ENCODE measurements at regions not wholly inside any gene's neighbourhood (a gene's known extent, or its start where the extent isn't known, plus 50 kb on each side); places are given as distances from the start of the nearest gene placed in this dataset.

DNA sequence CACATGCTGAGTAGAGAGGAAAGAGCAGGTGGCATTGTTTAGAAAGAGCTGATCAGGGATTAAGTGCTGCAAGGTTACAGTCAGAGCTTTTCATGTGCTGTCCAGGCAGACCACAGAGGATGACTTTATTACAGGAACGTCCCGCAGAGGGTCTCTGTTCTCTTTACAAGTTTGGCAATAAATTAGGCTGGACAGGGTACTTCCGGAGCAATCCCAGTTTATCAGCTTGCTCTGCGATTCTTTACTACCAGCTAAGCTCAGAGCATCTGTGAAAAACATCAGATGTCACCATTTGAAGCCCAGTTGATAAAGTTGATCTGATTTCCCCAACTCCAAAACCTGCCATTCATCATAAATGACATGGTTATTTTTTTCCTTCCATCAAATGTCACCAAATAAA is 633.1 kb downstream of the NLGN4X start:
- TF ChIP-seq, protein P1, sequence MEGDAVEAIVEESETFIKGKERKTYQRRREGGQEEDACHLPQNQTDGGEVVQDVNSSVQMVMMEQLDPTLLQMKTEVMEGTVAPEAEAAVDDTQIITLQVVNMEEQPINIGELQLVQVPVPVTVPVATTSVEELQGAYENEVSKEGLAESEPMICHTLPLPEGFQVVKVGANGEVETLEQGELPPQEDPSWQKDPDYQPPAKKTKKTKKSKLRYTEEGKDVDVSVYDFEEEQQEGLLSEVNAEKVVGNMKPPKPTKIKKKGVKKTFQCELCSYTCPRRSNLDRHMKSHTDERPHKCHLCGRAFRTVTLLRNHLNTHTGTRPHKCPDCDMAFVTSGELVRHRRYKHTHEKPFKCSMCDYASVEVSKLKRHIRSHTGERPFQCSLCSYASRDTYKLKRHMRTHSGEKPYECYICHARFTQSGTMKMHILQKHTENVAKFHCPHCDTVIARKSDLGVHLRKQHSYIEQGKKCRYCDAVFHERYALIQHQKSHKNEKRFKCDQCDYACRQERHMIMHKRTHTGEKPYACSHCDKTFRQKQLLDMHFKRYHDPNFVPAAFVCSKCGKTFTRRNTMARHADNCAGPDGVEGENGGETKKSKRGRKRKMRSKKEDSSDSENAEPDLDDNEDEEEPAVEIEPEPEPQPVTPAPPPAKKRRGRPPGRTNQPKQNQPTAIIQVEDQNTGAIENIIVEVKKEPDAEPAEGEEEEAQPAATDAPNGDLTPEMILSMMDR (IDR thresholded peaks at IDR 0.05; ENCODE audit: extremely low read depth, insufficient read depth, missing control alignments): no peak
- DNase-seq (ENCODE audit: low spot score): no peak
- in situ Hi-C loops (cut with MboI; ENCODE audit: low pct_unique_long_range_greater_than_20kb, low sequenced_read_pairs, unreplicated experiment): no loop called here

DNA sequence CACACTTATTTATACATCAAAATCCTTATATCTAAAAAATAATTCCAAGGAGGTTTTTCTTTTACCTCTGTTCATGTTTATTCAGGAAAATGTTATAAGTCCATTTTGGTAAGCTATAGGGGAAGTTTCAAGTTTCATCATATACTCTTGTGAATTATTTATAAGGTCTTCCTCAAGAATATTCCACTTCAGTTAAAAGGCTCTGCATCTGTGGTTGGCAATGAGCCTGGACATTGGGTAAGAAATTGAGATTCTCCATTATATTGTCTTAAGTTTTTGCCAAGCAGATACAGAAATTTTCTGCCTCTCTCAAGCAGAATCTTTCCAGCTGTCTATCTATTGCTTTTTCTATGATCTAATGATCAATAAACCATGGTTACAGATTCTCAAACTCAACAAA is 641.9 kb downstream of the NLGN4X start:
- no peak for DNase-seq (ENCODE audit: low spot score)
- TF ChIP-seq, protein P1 (IDR thresholded peaks at IDR 0.05; ENCODE audit: extremely low read depth, insufficient read depth, missing control alignments): no peak
- in situ Hi-C loops (cut with MboI; ENCODE audit: low pct_unique_long_range_greater_than_20kb, low sequenced_read_pairs, unreplicated experiment): no loop called here

DNA sequence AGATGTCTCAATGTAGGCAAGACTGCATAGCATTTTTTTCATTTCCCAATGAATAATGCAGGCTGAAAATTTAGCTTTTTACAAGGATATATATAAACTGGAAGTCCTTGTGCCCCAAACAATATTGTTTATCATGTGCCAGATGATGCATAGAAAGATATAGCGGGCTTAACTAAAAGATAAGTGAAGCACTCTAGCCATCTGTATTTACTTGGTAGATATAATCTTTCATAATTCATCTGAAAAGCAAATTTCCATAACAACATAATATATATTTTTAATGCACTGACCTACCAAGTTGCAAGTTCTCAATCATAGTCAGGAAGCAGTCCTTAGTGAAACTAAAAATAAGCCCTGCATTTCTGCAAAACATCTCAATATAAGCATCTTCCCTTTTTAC is 653.3 kb downstream of the NLGN4X start:
- TF ChIP-seq, protein P1 (IDR thresholded peaks at IDR 0.05; ENCODE audit: extremely low read depth, insufficient read depth, missing control alignments): no peak
- no peak for DNase-seq (ENCODE audit: low spot score)
- in situ Hi-C loops (cut with MboI; ENCODE audit: low pct_unique_long_range_greater_than_20kb, low sequenced_read_pairs, unreplicated experiment): no loop called here

DNA sequence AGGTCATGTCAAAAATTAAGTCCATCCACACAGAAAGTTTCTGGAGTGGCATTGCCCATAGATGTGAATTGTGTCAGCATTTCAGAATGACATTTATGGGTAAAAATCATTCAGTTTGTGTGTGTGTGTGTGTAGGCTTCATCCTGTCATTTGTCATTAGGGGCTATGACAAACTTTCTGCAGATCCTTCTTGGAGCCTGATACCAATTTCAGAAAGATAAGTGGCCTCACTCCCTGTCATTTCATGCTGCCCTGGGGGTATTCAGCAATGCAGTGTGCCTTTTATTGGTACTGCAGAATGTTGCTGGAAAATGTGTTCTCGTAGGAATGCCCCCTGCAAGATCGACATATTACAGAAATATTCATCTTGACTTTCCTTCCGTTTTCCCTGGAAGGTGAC is 659.7 kb downstream of the NLGN4X start:
- TF ChIP-seq, protein P1 (IDR thresholded peaks at IDR 0.05; ENCODE audit: extremely low read depth, insufficient read depth, missing control alignments): no peak
- DNase-seq (ENCODE audit: low spot score): no peak
- in situ Hi-C loops (cut with MboI; ENCODE audit: low pct_unique_long_range_greater_than_20kb, low sequenced_read_pairs, unreplicated experiment): no loop called here

DNA sequence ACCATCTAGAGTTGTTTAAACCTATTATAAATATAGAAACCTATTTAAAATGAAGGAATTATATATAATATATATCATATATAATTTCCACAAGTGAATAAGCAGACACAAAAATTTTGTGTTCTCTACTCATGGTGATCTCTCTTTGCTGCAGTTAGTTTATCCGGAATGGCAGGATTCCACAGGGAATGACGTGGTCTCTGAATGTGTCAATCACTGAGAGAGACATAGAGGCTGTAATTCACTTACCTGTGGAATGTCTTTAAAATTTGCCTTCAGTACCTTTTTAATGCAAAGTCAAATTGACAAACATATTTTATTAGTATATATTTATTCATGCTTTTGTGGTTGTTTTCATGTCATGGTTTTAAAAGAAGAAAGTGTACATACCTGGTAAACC is 669.3 kb downstream of the NLGN4X start:
- TF ChIP-seq, protein P1 (IDR thresholded peaks at IDR 0.05; ENCODE audit: extremely low read depth, insufficient read depth, missing control alignments): no peak
- in situ Hi-C loops (cut with MboI; ENCODE audit: low pct_unique_long_range_greater_than_20kb, low sequenced_read_pairs, unreplicated experiment): no loop called here
- DNase-seq (ENCODE audit: low spot score): no peak

DNA sequence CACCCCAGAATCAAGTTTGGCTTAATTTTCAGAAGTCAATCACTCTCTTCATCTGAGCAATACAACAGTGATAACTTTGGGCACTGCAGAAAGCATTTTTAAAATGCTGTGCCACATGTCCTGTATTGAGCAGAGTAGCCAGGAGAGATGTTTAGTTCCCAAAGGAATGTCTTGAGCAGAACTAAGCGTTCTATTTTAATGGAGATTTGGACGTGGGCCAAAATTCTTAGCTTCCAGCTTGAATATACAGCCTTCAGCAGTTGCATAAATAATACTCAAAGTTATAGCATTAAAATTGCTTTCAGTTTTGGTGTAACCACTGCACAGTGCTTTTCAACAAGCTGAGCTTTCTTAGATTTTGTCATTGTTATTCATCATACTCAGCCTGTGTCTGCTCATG is 679.2 kb downstream of the NLGN4X start:
- TF ChIP-seq, protein P1 (IDR thresholded peaks at IDR 0.05; ENCODE audit: extremely low read depth, insufficient read depth, missing control alignments): no peak
- DNase-seq (ENCODE audit: low spot score): no peak
- in situ Hi-C loops (cut with MboI; ENCODE audit: low pct_unique_long_range_greater_than_20kb, low sequenced_read_pairs, unreplicated experiment): no loop called here

DNA sequence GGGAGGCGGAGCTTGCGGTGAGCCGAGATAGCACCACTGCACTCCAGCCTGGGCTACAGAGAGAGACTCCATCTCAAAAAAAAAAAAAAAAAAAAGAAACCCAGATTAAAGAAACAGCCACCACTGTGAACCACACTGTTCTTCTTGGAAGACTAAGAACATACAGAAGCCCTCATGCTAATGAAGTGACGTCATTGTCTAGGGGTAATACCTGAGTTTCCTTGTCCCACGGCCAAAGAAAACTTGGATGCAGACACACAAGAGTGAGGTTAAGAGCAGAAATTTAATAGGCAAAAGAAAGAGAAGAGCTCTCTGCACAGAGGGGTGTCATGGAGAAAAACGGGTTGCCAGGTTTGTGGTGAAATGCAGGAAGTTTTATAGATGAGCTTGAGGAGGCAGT is 691.6 kb downstream of the NLGN4X start:
- DNase-seq (ENCODE audit: low spot score): no peak
- TF ChIP-seq, protein P1 (IDR thresholded peaks at IDR 0.05; ENCODE audit: extremely low read depth, insufficient read depth, missing control alignments): no peak
- in situ Hi-C loops (cut with MboI; ENCODE audit: low pct_unique_long_range_greater_than_20kb, low sequenced_read_pairs, unreplicated experiment): no loop called here
